GM12878 (cell line): ENCODE measurements at regions not wholly inside any gene's neighbourhood (a gene's known extent, or its start where the extent isn't known, plus 50 kb on each side); places are given as distances from the start of the nearest gene placed in this dataset.

Experiments
- SRF ChIP-seq, 2 experiments: IDR thresholded peaks; 2 replicates each; pipeline ENCODE4 v1.6.1; 2011; ENCODE audit warnings: low read depth in 2 of 2, low read length in 2 of 2, mild to moderate bottlenecking in 1 of 2, moderate library complexity in 1 of 2
- TCF12 ChIP-seq: IDR thresholded peaks from 2 replicates; pipeline ENCODE4 v1.6.1; 2011; ENCODE audit warnings: low read depth, mild to moderate bottlenecking, low read length

DNA sequence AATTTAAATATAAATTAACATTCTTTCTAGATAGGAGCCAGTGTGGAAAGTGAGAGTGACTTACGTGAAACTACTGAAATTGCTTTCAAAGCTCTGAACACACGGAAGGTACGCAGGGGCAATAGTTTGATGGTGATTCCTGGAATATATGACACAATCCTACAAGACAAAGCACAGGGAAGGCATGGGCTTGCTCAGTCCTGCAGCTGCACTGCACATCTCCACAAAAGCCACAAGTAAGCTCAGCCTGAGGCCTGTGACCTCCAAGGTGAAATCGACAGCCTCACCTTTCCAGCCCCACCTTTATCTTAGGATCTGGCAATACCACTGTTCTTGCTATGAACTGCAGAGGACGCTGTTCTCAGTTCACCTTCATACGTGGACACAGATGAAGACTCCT is 109.3 kb upstream of the SCN10A start:
- TF ChIP-seq TCF12 (no peak), SRF (IDR thresholded peaks at IDR 0.05; ENCODE audit: low read depth in 2 of 2, low read length in 2 of 2) (no peak)
